Colonic mucosa (tissue), 4 donors: ENCODE measurements at regions not wholly inside any gene's neighbourhood (a gene's known extent, or its start where the extent isn't known, plus 50 kb on each side); places are given as distances from the start of the nearest gene placed in this dataset.

Experiments
- DNase-seq: peaks from one replicate; pipeline ENCODE4 v3.0.0-alpha.2; 2020
- H3K27ac ChIP-seq: fragments of 200-600 bp; one replicate; pipeline ENCODE4 v1.8.0; 2021
- H3K27me3 ChIP-seq: fragments of 200-600 bp; one replicate; pipeline ENCODE4 v1.8.0; 2021
- H3K36me3 ChIP-seq: fragments of 200-600 bp; one replicate; pipeline ENCODE4 v1.8.0; 2021
- H3K4me1 ChIP-seq: fragments of 200-600 bp; one replicate; pipeline ENCODE4 v1.8.0; 2021; ENCODE audit warnings: mild to moderate bottlenecking
- H3K4me3 ChIP-seq: fragments of 200-600 bp; one replicate; pipeline ENCODE4 v1.8.0; 2021
- H3K9ac ChIP-seq, 2 donors: one replicate each; pipeline ENCODE4 v1.7.0; 2013; ENCODE audit warnings: control low read depth in 2 of 2, low read depth in 2 of 2, low read length in 2 of 2
- H3K9me3 ChIP-seq: fragments of 200-600 bp; one replicate; pipeline ENCODE4 v1.8.0; 2021
- intact Hi-C: fragments of 100-400 bp; cut with DNase I; formaldehyde crosslinking; loops from one replicate; pipeline ENCODE4 v1.14.1; 2022
- TF ChIP-seq, protein P1 (sequence below): fragments of 200-600 bp; IDR thresholded peaks from one replicate; pipeline ENCODE4 v1.8.0; 2022; ENCODE audit warnings: antibody characterized with exemption, mild to moderate bottlenecking
- donor health status: healthy.
- donor health status: DM: no; HTN: no; CAD: no.
- donor health status: DM: no; HTN: no; CAD: no.

DNA sequence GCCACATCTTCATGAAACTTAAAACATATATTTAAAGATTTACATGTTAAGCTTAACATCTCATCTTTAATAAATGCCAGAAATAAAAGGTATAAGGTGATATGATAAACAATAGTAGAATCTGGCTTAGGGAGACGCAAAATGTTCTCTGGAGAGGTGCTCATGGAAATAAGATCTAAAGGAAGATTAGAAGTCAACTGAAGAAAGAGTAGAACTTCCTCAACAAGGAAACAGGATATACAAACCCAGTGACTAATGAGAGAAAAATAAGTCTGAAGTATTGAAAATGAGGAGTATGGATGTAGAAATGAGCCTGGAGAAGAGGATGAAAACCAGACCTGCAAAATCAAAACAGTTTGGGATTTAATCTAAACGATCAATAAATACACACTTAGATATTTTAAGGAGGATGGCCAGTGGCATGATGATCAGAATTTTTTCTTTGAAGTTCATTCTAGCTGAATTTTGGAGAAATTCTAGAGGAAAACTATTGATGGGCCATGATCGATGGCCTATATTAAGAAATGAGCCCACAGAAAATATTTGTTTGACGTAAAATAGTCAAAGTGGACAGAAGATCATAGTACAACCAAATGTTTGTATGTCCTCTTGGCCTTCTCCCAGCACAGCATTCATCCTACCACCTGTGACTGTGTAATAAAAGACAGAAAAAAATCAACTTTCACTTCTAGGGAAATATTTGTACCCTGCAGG is 387.9 kb upstream of the PTBP2 start:
- intact Hi-C loops = no loop called here
- no peaks in the 10 kb centered on the region for H3K27me3 ChIP-seq
- no peak overlapping the region for H3K27ac ChIP-seq
- no peak overlapping the region for H3K9ac ChIP-seq
- H3K4me3 ChIP-seq = no peak overlapping the region
- no peaks in the 10 kb centered on the region for H3K9me3 ChIP-seq
- no peaks in the 10 kb centered on the region for H3K36me3 ChIP-seq
- TF ChIP-seq, protein P1, sequence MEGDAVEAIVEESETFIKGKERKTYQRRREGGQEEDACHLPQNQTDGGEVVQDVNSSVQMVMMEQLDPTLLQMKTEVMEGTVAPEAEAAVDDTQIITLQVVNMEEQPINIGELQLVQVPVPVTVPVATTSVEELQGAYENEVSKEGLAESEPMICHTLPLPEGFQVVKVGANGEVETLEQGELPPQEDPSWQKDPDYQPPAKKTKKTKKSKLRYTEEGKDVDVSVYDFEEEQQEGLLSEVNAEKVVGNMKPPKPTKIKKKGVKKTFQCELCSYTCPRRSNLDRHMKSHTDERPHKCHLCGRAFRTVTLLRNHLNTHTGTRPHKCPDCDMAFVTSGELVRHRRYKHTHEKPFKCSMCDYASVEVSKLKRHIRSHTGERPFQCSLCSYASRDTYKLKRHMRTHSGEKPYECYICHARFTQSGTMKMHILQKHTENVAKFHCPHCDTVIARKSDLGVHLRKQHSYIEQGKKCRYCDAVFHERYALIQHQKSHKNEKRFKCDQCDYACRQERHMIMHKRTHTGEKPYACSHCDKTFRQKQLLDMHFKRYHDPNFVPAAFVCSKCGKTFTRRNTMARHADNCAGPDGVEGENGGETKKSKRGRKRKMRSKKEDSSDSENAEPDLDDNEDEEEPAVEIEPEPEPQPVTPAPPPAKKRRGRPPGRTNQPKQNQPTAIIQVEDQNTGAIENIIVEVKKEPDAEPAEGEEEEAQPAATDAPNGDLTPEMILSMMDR = no peak
- no peak for DNase-seq
- H3K4me1 ChIP-seq = no peaks in the 10 kb centered on the region

DNA sequence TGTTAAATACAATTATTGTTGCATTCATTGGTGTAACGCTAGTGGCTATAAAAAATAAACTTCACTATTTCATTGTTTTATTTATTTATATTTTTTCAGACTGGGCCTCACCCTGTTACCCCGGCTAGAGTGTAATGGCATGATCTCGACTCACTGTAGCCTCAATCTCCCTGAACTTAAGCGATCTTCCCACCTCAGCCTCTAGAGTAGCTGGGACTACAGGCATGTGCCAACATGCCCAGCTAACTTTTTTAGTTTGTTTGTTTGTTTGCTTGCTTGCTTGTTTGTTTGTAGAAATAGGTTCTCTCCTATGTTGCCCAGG is 387.4 kb upstream of the PTBP2 start:
- intact Hi-C loops = no loop called here
- no peak overlapping the region for H3K4me3 ChIP-seq
- H3K36me3 ChIP-seq = no peaks in the 10 kb centered on the region
- no peak for DNase-seq
- H3K4me1 ChIP-seq = no peaks in the 10 kb centered on the region
- H3K27me3 ChIP-seq = no peaks in the 10 kb centered on the region
- no peak overlapping the region for H3K27ac ChIP-seq
- no peaks in the 10 kb centered on the region for H3K9me3 ChIP-seq
- TF ChIP-seq, protein P1 = no peak
- H3K9ac ChIP-seq = no peak overlapping the region

- Histone ChIP-seq H3K9ac (no peak overlapping the region), H3K4me1 (no peaks in the 10 kb centered on the region), H3K9me3 (no peaks in the 10 kb centered on the region), H3K27me3 (no peaks in the 10 kb centered on the region), H3K36me3 (no peaks in the 10 kb centered on the region), H3K4me3 (no peak overlapping the region), H3K27ac (no peak overlapping the region)
- intact Hi-C loops = no loop called here
- TF ChIP-seq, protein P1 = no peak
- no peak for DNase-seq
Measured at GRCh38 chr1:96338622-96339021, 383.0 kb upstream of the PTBP2 start.

- no peaks in the 10 kb centered on the region for H3K9me3 ChIP-seq
- no peaks in the 10 kb centered on the region for H3K4me1 ChIP-seq
- no peaks in the 10 kb centered on the region for H3K27me3 ChIP-seq
- no peak overlapping the region for H3K4me3 ChIP-seq
- no peak overlapping the region for H3K9ac ChIP-seq
- H3K27ac ChIP-seq = no peak overlapping the region
- no peaks in the 10 kb centered on the region for H3K36me3 ChIP-seq
- intact Hi-C loops = no loop called here
- TF ChIP-seq, protein P1 = no peak
- DNase-seq = no peak
Measured at GRCh38 chr1:96340686-96341085, 380.9 kb upstream of the PTBP2 start.

GRCh38 chr1:96346719-96347118 is 374.9 kb upstream of the PTBP2 start:
- no peak for DNase-seq
- Histone ChIP-seq H3K4me3 (no peak overlapping the region), H3K36me3 (no peaks in the 10 kb centered on the region), H3K9me3 (no peaks in the 10 kb centered on the region), H3K27me3 (no peaks in the 10 kb centered on the region), H3K9ac (no peak overlapping the region), H3K4me1 (no peaks in the 10 kb centered on the region), H3K27ac (no peak overlapping the region)
- TF ChIP-seq, protein P1 = no peak
- intact Hi-C loops = no loop called here
